Progenitor cell of endocrine pancreas (in vitro differentiated cells): ENCODE measurements at regions not wholly inside any gene's neighbourhood (a gene's known extent, or its start where the extent isn't known, plus 50 kb on each side); places are given as distances from the start of the nearest gene placed in this dataset.

Experiments used
- DNase-seq: peaks from one replicate; pipeline ENCODE4 v3.0.0; 2021; ENCODE audit warnings: low spot score; ENCODE audit not compliant: unreplicated experiment
- H3K27ac Mint-ChIP-seq: 2 replicates; pipeline ENCODE4 v1.8.0; 2021; ENCODE audit warnings: mild to moderate bottlenecking, moderate library complexity, mixed read lengths
- H3K27me3 Mint-ChIP-seq: 2 replicates; pipeline ENCODE4 v1.8.0; 2021; ENCODE audit warnings: mixed read lengths
- H3K36me3 Mint-ChIP-seq: 2 replicates; pipeline ENCODE4 v1.8.0; 2022; ENCODE audit warnings: mixed read lengths; ENCODE audit not compliant: insufficient read depth
- H3K4me1 Mint-ChIP-seq: 2 replicates; pipeline ENCODE4 v1.8.0; 2021; ENCODE audit warnings: low read depth, mixed read lengths
- H3K4me3 Mint-ChIP-seq: 2 replicates; pipeline ENCODE4 v1.8.0; 2021; ENCODE audit warnings: low read depth, mild to moderate bottlenecking, moderate library complexity, mixed read lengths
- H3K9me3 Mint-ChIP-seq: 2 replicates; pipeline ENCODE4 v1.8.0; 2021; ENCODE audit warnings: low read depth, mixed read lengths
- TF ChIP-seq, protein P1 (sequence below): fragments of 200-600 bp; sonication (generic); IDR thresholded peaks from one replicate; pipeline ENCODE4 v1.5.0; 2021; ENCODE audit warnings: antibody characterized with exemption, mild to moderate bottlenecking; ENCODE audit not compliant: unreplicated experiment

- no peak overlapping the region for H3K4me3 Mint-ChIP-seq
- no peaks in the 10 kb centered on the region for H3K27me3 Mint-ChIP-seq
- H3K4me1 Mint-ChIP-seq, result no peaks in the 10 kb centered on the region
- H3K27ac Mint-ChIP-seq, result no peak overlapping the region
- TF ChIP-seq, protein P1, sequence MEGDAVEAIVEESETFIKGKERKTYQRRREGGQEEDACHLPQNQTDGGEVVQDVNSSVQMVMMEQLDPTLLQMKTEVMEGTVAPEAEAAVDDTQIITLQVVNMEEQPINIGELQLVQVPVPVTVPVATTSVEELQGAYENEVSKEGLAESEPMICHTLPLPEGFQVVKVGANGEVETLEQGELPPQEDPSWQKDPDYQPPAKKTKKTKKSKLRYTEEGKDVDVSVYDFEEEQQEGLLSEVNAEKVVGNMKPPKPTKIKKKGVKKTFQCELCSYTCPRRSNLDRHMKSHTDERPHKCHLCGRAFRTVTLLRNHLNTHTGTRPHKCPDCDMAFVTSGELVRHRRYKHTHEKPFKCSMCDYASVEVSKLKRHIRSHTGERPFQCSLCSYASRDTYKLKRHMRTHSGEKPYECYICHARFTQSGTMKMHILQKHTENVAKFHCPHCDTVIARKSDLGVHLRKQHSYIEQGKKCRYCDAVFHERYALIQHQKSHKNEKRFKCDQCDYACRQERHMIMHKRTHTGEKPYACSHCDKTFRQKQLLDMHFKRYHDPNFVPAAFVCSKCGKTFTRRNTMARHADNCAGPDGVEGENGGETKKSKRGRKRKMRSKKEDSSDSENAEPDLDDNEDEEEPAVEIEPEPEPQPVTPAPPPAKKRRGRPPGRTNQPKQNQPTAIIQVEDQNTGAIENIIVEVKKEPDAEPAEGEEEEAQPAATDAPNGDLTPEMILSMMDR, result no peak
- no peaks in the 10 kb centered on the region for H3K9me3 Mint-ChIP-seq
- no peaks in the 10 kb centered on the region for H3K36me3 Mint-ChIP-seq
- no peak for DNase-seq
These were observed 162.3 kb downstream of the SEM1 start for GRCh38 chr7:96547371-96547811.

DNA sequence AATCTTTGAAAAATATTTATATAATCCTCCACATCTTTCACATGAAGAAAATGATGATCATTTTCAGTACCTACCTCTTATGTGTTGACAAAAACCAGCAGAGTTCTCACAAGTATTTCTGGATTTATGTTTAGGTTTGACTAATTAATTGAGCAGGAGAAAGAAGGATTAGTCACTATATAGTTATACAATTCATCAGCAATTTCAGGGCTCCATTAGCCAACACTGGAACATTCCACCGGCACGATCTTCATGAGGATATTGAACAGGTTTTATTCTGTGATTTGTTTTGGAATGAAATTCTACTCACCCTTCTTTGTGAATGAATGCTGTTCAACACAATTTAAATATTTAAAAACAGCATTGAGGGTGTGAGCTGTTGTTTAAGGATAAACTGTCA lies 163.2 kb downstream of the SEM1 start:
- H3K4me1 Mint-ChIP-seq, result no peaks in the 10 kb centered on the region
- H3K27ac Mint-ChIP-seq, result no peak overlapping the region
- DNase-seq, result no peak
- TF ChIP-seq, protein P1, result no peak
- H3K27me3 Mint-ChIP-seq, result no peaks in the 10 kb centered on the region
- H3K9me3 Mint-ChIP-seq, result no peaks in the 10 kb centered on the region
- no peak overlapping the region for H3K4me3 Mint-ChIP-seq
- no peaks in the 10 kb centered on the region for H3K36me3 Mint-ChIP-seq

DNA sequence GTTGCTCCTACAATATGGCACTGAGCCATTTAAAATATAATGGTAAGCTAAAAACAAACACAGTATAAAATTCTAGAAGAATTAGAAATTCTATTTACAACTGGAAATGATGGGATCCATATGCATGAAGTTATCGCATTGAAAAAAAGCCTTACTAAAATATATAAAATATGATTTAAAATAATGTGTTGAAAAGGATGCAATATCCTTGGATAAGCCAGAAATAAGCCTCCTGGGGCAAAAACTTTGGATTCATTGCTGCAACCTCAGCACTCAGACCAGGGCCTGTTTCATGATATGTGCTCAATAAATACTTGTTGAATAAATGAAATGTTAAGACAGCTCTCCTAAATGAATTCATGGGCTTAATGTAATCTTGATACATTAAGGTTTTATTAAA lies 170.2 kb downstream of the SEM1 start:
- Mint-ChIP-seq H3K9me3 (peaks cover 3% of the 10 kb centered on the region), H3K36me3 (no peaks in the 10 kb centered on the region), H3K4me3 (no peak overlapping the region), H3K27ac (no peak overlapping the region), H3K27me3 (no peaks in the 10 kb centered on the region), H3K4me1 (peaks cover 5% of the 10 kb centered on the region)
- DNase-seq, result no peak
- TF ChIP-seq, protein P1, result no peak

DNA sequence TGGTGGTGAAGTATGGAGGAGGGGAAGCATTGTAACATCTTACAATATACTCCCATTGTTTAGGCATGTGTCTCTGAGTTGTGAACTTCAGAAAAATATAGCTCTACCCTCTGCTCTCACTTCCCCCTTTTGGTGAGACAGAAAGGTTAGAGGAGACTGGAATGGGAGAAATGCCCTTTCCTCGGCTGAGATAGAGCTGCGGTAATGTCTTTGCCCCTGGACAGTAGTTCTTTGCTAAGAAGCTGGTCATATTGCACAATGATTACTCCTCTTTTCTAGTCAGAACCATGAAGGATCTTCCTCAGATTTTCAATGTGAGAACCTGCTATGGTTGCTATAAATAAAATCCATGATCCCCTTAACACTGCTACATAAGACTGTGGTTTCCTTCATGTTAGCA lies 171.0 kb downstream of the SEM1 start:
- H3K4me1 Mint-ChIP-seq, result peaks cover 5% of the 10 kb centered on the region
- TF ChIP-seq, protein P1, result no peak
- H3K4me3 Mint-ChIP-seq, result no peak overlapping the region
- H3K9me3 Mint-ChIP-seq, result peaks cover 3% of the 10 kb centered on the region
- no peaks in the 10 kb centered on the region for H3K27me3 Mint-ChIP-seq
- no peak for DNase-seq
- no peaks in the 10 kb centered on the region for H3K36me3 Mint-ChIP-seq
- H3K27ac Mint-ChIP-seq, result no peak overlapping the region

- Mint-ChIP-seq H3K4me3 (no peak overlapping the region), H3K9me3 (peaks cover 3% of the 10 kb centered on the region), H3K27ac (no peak overlapping the region), H3K4me1 (peaks cover 5% of the 10 kb centered on the region), H3K27me3 (no peaks in the 10 kb centered on the region), H3K36me3 (no peaks in the 10 kb centered on the region)
- TF ChIP-seq, protein P1, result no peak
- no peak for DNase-seq
These were observed 175.4 kb downstream of the SEM1 start for GRCh38 chr7:96534221-96534620.
